Activated T-cell treated with anti-CD3 and anti-CD28 coated beads, Interleukin-2, amount 50 U/mL, for 4 hours (primary cell): ENCODE measurements at regions not wholly inside any gene's neighbourhood (a gene's known extent, or its start where the extent isn't known, plus 50 kb on each side); places are given as distances from the start of the nearest gene placed in this dataset.

Experiments
- ATAC-seq, 2 donors: fragments of 200-7000 bp; cut with Tn5 transposase; one replicate each; pipeline ENCODE4 v1.10.0; 2021
- DNase-seq: peaks from one replicate; pipeline ENCODE4 v3.0.0-alpha.2; 2020
- H3K27me3 Mint-ChIP-seq: one replicate; pipeline ENCODE4 v1.8.0; 2021; ENCODE audit warnings: low read depth, mixed read lengths
- H3K36me3 Mint-ChIP-seq: one replicate; pipeline ENCODE4 v1.8.0; 2022; ENCODE audit warnings: mixed read lengths; ENCODE audit not compliant: insufficient read depth
- H3K4me1 Mint-ChIP-seq: one replicate; pipeline ENCODE4 v1.8.0; 2021; ENCODE audit warnings: low read depth, mixed read lengths
- H3K4me3 Mint-ChIP-seq: one replicate; pipeline ENCODE4 v1.8.0; 2021; ENCODE audit warnings: mild to moderate bottlenecking, moderate library complexity, mixed read lengths
- H3K9me3 Mint-ChIP-seq: one replicate; pipeline ENCODE4 v1.8.0; 2021; ENCODE audit warnings: mixed read lengths

GRCh38 chr5:109594217-109594616 lies 95.5 kb upstream of the MAN2A1 start:
- Mint-ChIP-seq H3K4me1 (peaks cover 5% of the 10 kb centered on the region), H3K36me3 (no peaks in the 10 kb centered on the region), H3K27me3 (no peaks in the 10 kb centered on the region), H3K9me3 (no peaks in the 10 kb centered on the region), H3K4me3 (no peak overlapping the region)
- DNase-seq (no peak), ATAC-seq (no peak)

DNA sequence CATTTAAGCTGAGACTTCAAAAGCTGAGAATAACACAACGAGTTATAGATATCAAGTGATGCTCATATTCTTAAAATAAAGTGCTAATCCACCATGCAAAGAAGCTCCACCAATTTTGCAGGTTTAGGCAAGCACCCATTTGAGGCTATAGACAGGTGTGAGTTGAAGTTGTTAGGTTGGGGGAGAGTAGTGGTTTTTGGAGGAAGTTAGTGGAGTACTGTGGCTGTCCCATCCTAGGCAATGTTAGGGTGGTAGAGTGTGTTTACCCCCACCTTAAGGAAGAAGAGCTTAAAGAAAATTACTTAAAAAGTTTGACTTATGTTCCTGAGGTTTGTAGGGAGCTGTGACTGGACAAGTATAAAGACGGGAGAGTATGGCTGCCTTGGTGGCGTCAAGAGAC lies 98.9 kb upstream of the MAN2A1 start:
- Mint-ChIP-seq H3K4me1 (peaks cover 5% of the 10 kb centered on the region), H3K4me3 (no peak overlapping the region), H3K9me3 (no peaks in the 10 kb centered on the region), H3K27me3 (no peaks in the 10 kb centered on the region), H3K36me3 (no peaks in the 10 kb centered on the region)
- DNase-seq = no peak
- no peak for ATAC-seq

DNA sequence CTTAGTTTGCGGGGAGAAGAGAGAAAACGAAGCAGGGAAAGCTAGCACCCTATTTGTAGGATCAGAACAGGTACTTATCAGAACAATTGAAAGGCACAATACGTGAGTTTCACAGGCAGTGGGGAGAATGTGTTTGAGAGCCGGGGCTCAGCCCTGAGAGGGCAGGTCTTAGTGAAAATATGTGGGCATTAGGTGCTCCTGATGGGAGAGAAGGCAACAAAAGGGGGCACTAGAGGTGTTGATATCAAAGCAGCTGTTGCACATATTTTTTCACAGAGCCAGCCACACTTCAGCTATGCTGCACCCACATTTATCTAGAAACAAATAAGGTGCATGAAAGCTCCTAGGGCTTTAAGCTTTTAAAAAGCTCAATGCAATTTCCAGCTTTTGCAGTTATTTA lies 99.7 kb upstream of the MAN2A1 start:
- DNase-seq = no peak

DNA sequence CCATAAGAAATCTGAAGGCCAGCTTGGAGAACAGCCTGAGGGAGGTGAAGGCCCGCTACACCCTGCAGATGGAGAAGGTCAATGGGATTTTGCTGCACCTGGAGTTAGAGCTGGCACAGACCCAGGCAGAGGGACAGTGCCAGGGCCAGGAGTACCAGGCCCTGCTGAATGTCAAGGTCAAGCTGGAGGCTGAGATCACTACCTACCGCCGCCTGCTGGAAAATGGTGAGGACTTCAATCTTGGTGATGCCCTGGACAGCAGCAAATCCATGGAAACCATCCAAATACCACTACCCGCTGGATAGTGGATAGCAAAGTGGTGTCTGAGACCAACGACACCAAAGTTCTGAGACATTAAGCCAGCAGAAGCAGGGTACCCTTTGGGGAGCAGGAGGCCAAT lies 100.5 kb upstream of the MAN2A1 start:
- Mint-ChIP-seq H3K36me3 (no peaks in the 10 kb centered on the region), H3K27me3 (no peaks in the 10 kb centered on the region), H3K4me1 (peaks cover 3% of the 10 kb centered on the region), H3K4me3 (no peak overlapping the region), H3K9me3 (no peaks in the 10 kb centered on the region)
- DNase-seq (no peak), ATAC-seq (no peak)

More for the DNA sequence above, 99.7 kb upstream of the MAN2A1 start:
- Mint-ChIP-seq H3K27me3 (no peaks in the 10 kb centered on the region), H3K4me1 (peaks cover 5% of the 10 kb centered on the region), H3K4me3 (no peak overlapping the region), H3K36me3 (no peaks in the 10 kb centered on the region), H3K9me3 (no peaks in the 10 kb centered on the region)
- ATAC-seq = no peak

DNA sequence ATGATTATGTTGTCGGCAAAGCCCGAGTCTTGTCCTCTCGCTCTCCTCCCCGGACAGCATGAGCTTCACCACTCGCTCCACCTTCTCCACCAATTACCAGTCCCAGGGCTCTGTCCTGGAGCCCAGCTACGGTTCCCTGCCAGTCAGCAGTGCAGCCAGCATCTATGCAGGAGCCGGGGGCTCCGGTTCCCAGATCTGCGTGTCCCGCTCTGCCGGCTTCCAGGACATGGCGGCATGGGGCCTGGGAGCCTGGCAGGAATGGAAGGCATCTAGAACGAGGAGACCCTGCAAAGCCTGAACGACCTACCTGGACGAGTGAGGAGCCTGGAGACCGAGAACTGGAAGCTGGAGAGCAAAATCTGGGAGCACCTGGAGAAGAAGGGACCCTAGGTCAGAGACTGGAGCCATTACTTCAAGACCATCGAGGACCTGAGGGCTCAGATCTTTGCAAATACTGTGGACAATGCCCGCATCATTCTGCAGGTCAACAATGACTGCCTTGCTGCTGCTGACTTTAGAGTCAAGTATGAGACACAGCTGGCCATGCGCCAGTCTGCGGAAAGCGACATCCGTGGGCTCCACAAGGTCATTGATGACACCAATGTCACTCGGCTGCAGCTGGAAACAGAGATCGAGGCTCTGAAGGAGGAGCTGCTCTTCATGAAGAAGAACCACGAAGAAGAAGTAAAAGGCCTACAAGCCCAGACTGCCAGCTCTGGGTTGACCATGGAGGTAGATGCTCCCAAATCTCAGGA lies 101.3 kb upstream of the MAN2A1 start:
- no peaks in the 10 kb centered on the region for H3K4me1 Mint-ChIP-seq
- H3K27me3 Mint-ChIP-seq = no peaks in the 10 kb centered on the region
- no peak overlapping the region for H3K4me3 Mint-ChIP-seq
- no peaks in the 10 kb centered on the region for H3K9me3 Mint-ChIP-seq
- DNase-seq (no peak), ATAC-seq (no peak)
- no peaks in the 10 kb centered on the region for H3K36me3 Mint-ChIP-seq

- Mint-ChIP-seq H3K4me3 (no peak overlapping the region), H3K27me3 (peaks cover 3% of the 10 kb centered on the region), H3K36me3 (no peaks in the 10 kb centered on the region), H3K4me1 (no peaks in the 10 kb centered on the region), H3K9me3 (no peaks in the 10 kb centered on the region)
- ATAC-seq (no peak), DNase-seq (no peak)
Observed at GRCh38 chr5:109584986-109585599, 104.6 kb upstream of the MAN2A1 start.

DNA sequence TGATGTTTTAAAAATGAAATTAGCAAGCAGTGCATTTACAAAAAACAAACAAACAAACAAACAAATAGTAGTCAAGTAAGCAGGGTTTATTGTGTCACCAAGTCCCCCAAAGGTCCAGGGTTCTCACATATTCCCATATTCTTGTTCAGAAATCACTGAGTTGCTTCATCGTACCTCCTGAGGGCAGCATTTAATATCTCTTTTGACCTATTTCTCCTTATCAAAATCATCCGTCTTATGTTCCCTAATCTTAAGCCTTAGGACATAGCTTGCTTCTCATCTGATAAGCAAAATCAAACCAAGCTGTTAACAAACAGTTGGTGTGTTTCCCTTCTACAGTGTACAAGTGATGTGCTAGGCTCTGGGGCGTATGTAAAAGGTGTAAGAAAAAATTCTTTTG lies 109.5 kb upstream of the MAN2A1 start:
- Mint-ChIP-seq H3K4me3 (no peak overlapping the region), H3K9me3 (no peaks in the 10 kb centered on the region), H3K4me1 (no peaks in the 10 kb centered on the region), H3K36me3 (no peaks in the 10 kb centered on the region), H3K27me3 (peaks cover 6% of the 10 kb centered on the region)
- DNase-seq (no peak), ATAC-seq (no peak)

DNA sequence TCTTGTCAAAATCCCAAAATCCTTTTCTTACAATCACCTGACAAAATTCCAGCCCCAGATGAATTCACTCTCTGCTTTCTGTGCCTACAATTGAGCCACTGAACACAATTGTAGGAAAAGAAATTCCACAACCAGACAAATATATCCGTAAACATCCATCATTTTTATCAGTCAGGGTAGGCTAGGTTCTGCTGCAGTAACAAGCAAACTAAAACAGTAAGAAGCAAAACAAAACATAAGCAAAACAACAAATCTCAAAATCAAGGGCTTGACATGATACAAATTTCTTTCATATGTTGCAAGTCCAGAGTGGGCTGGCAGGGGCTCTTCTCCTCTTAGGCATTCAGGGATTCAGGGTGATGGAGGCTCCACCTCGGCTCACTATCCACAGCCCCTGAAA lies 114.2 kb upstream of the MAN2A1 start:
- DNase-seq (no peak), ATAC-seq (no peak)
- H3K36me3 Mint-ChIP-seq = no peaks in the 10 kb centered on the region
- no peaks in the 10 kb centered on the region for H3K9me3 Mint-ChIP-seq
- H3K27me3 Mint-ChIP-seq = peaks cover 6% of the 10 kb centered on the region
- H3K4me3 Mint-ChIP-seq = no peak overlapping the region
- no peaks in the 10 kb centered on the region for H3K4me1 Mint-ChIP-seq

GRCh38 chr5:109574985-109575384 lies 114.7 kb upstream of the MAN2A1 start:
- Mint-ChIP-seq H3K4me3 (no peak overlapping the region), H3K9me3 (no peaks in the 10 kb centered on the region), H3K27me3 (peaks cover 3% of the 10 kb centered on the region), H3K4me1 (no peaks in the 10 kb centered on the region), H3K36me3 (no peaks in the 10 kb centered on the region)
- no peak for ATAC-seq
- DNase-seq = no peak

- Mint-ChIP-seq H3K4me3 (no peak overlapping the region), H3K27me3 (peaks cover 5% of the 10 kb centered on the region), H3K9me3 (no peaks in the 10 kb centered on the region), H3K4me1 (no peaks in the 10 kb centered on the region), H3K36me3 (no peaks in the 10 kb centered on the region)
- DNase-seq (no peak), ATAC-seq (no peak)
Observed at GRCh38 chr5:109573766-109574165, 116.0 kb upstream of the MAN2A1 start.

DNA sequence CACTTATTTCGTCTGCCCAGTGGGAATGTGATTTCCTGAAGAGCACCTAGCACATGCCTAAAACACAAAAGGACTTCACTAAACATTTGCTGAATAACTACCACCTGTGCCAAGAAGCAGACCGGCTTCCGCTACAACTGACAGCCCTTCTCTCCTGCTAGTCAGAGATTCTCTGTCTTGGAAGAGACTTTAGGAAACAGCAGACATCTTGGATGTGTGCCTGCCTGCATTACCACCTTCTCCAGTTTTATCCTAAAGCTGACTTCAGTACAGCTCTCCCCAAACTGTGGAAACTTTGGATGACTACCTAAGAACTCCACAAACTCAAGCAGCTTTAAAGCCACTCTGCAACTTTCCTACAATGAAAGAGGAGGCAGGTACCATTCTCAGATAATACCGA lies 116.5 kb upstream of the MAN2A1 start:
- Mint-ChIP-seq H3K4me3 (no peak overlapping the region), H3K27me3 (peaks cover 3% of the 10 kb centered on the region), H3K4me1 (no peaks in the 10 kb centered on the region), H3K36me3 (no peaks in the 10 kb centered on the region), H3K9me3 (no peaks in the 10 kb centered on the region)
- ATAC-seq (no peak), DNase-seq (no peak)

GRCh38 chr5:109571785-109572184 lies 117.9 kb upstream of the MAN2A1 start:
- no peaks in the 10 kb centered on the region for H3K36me3 Mint-ChIP-seq
- H3K4me3 Mint-ChIP-seq = no peak overlapping the region
- DNase-seq (no peak), ATAC-seq (no peak)
- H3K27me3 Mint-ChIP-seq = peaks cover 2% of the 10 kb centered on the region
- no peaks in the 10 kb centered on the region for H3K9me3 Mint-ChIP-seq
- H3K4me1 Mint-ChIP-seq = no peaks in the 10 kb centered on the region

- Mint-ChIP-seq H3K4me1 (no peaks in the 10 kb centered on the region), H3K4me3 (no peak overlapping the region), H3K27me3 (peaks cover 2% of the 10 kb centered on the region), H3K36me3 (no peaks in the 10 kb centered on the region), H3K9me3 (no peaks in the 10 kb centered on the region)
- ATAC-seq = no peak
- no peak for DNase-seq
Observed at GRCh38 chr5:109570362-109570874, 119.3 kb upstream of the MAN2A1 start.

GRCh38 chr5:109567374-109568044 lies 122.2 kb upstream of the MAN2A1 start:
- no peaks in the 10 kb centered on the region for H3K4me1 Mint-ChIP-seq

DNA sequence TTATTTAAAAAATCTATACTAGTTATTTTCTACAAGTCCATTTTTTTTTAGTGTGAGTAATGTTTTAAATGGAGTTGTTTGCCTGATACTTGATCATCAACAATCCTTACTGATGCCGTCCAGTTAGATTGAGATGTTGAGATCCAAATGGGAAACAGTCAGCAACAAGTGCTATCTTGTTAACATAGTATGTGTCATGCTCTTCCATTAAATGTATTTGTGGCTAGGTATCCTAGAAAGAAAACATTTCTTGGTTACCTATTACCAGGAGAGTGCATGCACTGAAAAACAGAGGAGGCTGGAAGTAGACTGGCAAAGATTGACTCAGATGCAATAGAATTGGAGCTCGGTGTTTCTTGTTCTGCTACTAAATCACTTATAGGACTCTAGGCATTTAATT lies 123.4 kb upstream of the MAN2A1 start:
- Mint-ChIP-seq H3K36me3 (no peaks in the 10 kb centered on the region), H3K27me3 (peaks cover 4% of the 10 kb centered on the region), H3K4me3 (no peak overlapping the region), H3K4me1 (no peaks in the 10 kb centered on the region), H3K9me3 (no peaks in the 10 kb centered on the region)
- DNase-seq = no peak
- no peak for ATAC-seq

More at GRCh38 chr5:109567374-109568044, 122.2 kb upstream of the MAN2A1 start:
- no peak overlapping the region for H3K4me3 Mint-ChIP-seq
- H3K9me3 Mint-ChIP-seq = no peaks in the 10 kb centered on the region
- H3K27me3 Mint-ChIP-seq = peaks cover 4% of the 10 kb centered on the region
- ATAC-seq = no peak
- no peaks in the 10 kb centered on the region for H3K36me3 Mint-ChIP-seq
- DNase-seq = no peak
